Neural cell (in vitro differentiated cells): ENCODE measurements at regions not wholly inside any gene's neighbourhood (a gene's known extent, or its start where the extent isn't known, plus 50 kb on each side); places are given as distances from the start of the nearest gene placed in this dataset.

Source experiments
- H2AFZ ChIP-seq: fragments of 200-600, 300-800 bp; sonication (generic), shearing (Covaris generic); 2 replicates; pipeline ENCODE4 v1.6.0; 2014; ENCODE audit warnings: low read depth, mild to moderate bottlenecking, antibody characterized with exemption, low read length, moderate library complexity
- H3F3A ChIP-seq: fragments of 200-600 bp; shearing (Covaris generic); 2 replicates; pipeline ENCODE4 v1.6.1; 2016; ENCODE audit warnings: mild to moderate bottlenecking, moderate library complexity, mixed read lengths, antibody characterized with exemption, low read length; ENCODE audit not compliant: insufficient read depth, poor library complexity, severe bottlenecking
- H3K27ac ChIP-seq: fragments of 200-600, 300-800 bp; sonication (generic), shearing (Covaris generic); 2 replicates; pipeline ENCODE4 v1.5.1; 2014; ENCODE audit warnings: mild to moderate bottlenecking, low read length, moderate library complexity
- H3K27me3 ChIP-seq: fragments of 300-800, 200-600 bp; sonication (generic), shearing (Covaris generic); 2 replicates; pipeline ENCODE4 v1.6.0; 2014; ENCODE audit warnings: mild to moderate bottlenecking, low read depth, low read length, moderate library complexity; ENCODE audit not compliant: insufficient read depth
- H3K36me3 ChIP-seq: fragments of 300-800, 200-600 bp; sonication (generic), shearing (Covaris generic); 2 replicates; pipeline ENCODE4 v1.5.1; 2014; ENCODE audit warnings: mild to moderate bottlenecking, antibody characterized with exemption, low read length, moderate library complexity; ENCODE audit not compliant: insufficient read depth
- H3K4me2 ChIP-seq: fragments of 300-800, 200-600 bp; sonication (generic), shearing (Covaris generic); 2 replicates; pipeline ENCODE4 v1.6.0; 2014; ENCODE audit warnings: mild to moderate bottlenecking, low read length
- H3K4me3 ChIP-seq: fragments of 300-800, 200-600 bp; sonication (generic), shearing (Covaris generic); 2 replicates; pipeline ENCODE4 v1.5.1; 2014; ENCODE audit warnings: mild to moderate bottlenecking, low read length, moderate library complexity
- H3K79me2 ChIP-seq: fragments of 200-600 bp; shearing (Covaris generic); replicated peaks from 2 replicates; pipeline ENCODE4 v1.6.0; 2014; ENCODE audit warnings: mild to moderate bottlenecking, low read length, moderate library complexity; ENCODE audit not compliant: insufficient read depth
- H3K9ac ChIP-seq: fragments of 300-800, 200-600 bp; sonication (generic), shearing (Covaris generic); 2 replicates; pipeline ENCODE4 v1.6.1; 2016; ENCODE audit warnings: mild to moderate bottlenecking, low read length, mixed read lengths
- H3K9me2 ChIP-seq: fragments of 200-600 bp; shearing (Covaris generic); 2 replicates; pipeline ENCODE4 v1.6.1; 2016; ENCODE audit warnings: mild to moderate bottlenecking, low read length, mixed read lengths; ENCODE audit not compliant: insufficient read depth
- H3K9me3 ChIP-seq: fragments of 200-600, 300-800 bp; sonication (generic), shearing (Covaris generic); 2 replicates; pipeline ENCODE4 v1.6.1; 2016; ENCODE audit warnings: mild to moderate bottlenecking, mixed run types, low read length, moderate library complexity, mixed read lengths
- H4K20me1 ChIP-seq: fragments of 200-600 bp; shearing (Covaris generic); 2 replicates; pipeline ENCODE4 v1.6.1; 2016; ENCODE audit warnings: mild to moderate bottlenecking, mixed run types; ENCODE audit not compliant: insufficient read depth
- EP300 ChIP-seq: fragments of 450-650 bp; conservative IDR thresholded peaks from 2 replicates; pipeline ENCODE4 v1.6.1; 2014; ENCODE audit warnings: antibody characterized with exemption, mild to moderate bottlenecking, moderate library complexity; ENCODE audit not compliant: poor library complexity, severe bottlenecking
- EZH2 ChIP-seq: fragments of 200-600, 300-800 bp; shearing (Covaris generic), sonication (generic); IDR thresholded peaks from 2 replicates; pipeline ENCODE4 v1.6.1; 2014; ENCODE audit warnings: antibody characterized with exemption, low read length, borderline replicate concordance, mild to moderate bottlenecking; ENCODE audit not compliant: insufficient read depth, poor library complexity, severe bottlenecking
- MXI1 ChIP-seq: fragments of 450-650 bp; conservative IDR thresholded peaks from 2 replicates; pipeline ENCODE4 v1.6.1; 2014; ENCODE audit warnings: antibody characterized with exemption, mild to moderate bottlenecking; ENCODE audit not compliant: poor library complexity, severe bottlenecking
- POLR2AphosphoS5 ChIP-seq: IDR thresholded peaks from 2 replicates; pipeline ENCODE4 v1.6.1; 2012
- RAD21 ChIP-seq: fragments of 450-650 bp; conservative IDR thresholded peaks from 2 replicates; pipeline ENCODE4 v1.6.1; 2014; ENCODE audit warnings: antibody characterized with exemption, mild to moderate bottlenecking, moderate library complexity
- SMC3 ChIP-seq: fragments of 450-650 bp; conservative IDR thresholded peaks from 2 replicates; pipeline ENCODE4 v1.6.1; 2014; ENCODE audit warnings: antibody characterized with exemption, mild to moderate bottlenecking, moderate library complexity; ENCODE audit not compliant: poor library complexity
- TAF1 ChIP-seq: IDR thresholded peaks from 2 replicates; pipeline ENCODE4 v1.6.1; 2012; ENCODE audit warnings: low read depth
- TF ChIP-seq, protein P1 (sequence below): IDR thresholded peaks from 2 replicates; pipeline ENCODE4 v1.6.1; 2012; ENCODE audit warnings: borderline replicate concordance
- TF ChIP-seq, protein P2 (sequence below): fragments of 450-650 bp; IDR thresholded peaks from 2 replicates; pipeline ENCODE4 v1.5.1; 2014; ENCODE audit warnings: antibody characterized with exemption, mild to moderate bottlenecking, moderate library complexity; ENCODE audit not compliant: poor library complexity, severe bottlenecking

DNA sequence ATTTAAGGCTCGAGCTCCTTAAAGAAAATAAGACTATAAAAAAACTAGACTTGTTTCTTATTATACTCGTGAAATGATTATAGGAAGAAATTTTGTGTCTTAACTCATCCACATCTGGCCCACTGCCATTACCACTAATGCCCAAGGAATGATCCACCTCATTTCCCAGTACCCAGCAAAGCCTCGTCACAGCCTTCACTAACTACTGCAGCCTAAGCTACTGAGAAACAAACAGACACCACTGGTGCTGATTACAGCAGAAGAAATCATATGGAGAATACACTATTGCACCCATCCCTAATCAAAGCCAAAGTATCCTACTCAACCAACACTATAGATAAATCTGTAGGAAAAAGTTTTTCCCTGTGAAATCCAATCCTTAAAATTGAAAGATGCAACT is 205.3 kb upstream of the NAV3 start:
- Histone ChIP-seq H3K4me3 (no peak overlapping the region), H3K79me2 (no peaks in the 10 kb centered on the region), H3K27me3 (no peaks in the 10 kb centered on the region), H4K20me1 (no peaks in the 10 kb centered on the region), H3K9me2 (no peaks in the 10 kb centered on the region), H3K9ac (no peak overlapping the region), H2AFZ (no peak overlapping the region), H3F3A (peaks cover 6% of the 10 kb centered on the region), H3K27ac (no peak overlapping the region), H3K4me2 (no peak overlapping the region), H3K36me3 (no peaks in the 10 kb centered on the region), H3K9me3 (no peaks in the 10 kb centered on the region)
- TF ChIP-seq MXI1 (no peak), EP300 (no peak), SMC3 (no peak), RAD21 (no peak), TAF1 (no peak), POLR2AphosphoS5 (no peak), EZH2 (no peak)
- TF ChIP-seq, protein P1, sequence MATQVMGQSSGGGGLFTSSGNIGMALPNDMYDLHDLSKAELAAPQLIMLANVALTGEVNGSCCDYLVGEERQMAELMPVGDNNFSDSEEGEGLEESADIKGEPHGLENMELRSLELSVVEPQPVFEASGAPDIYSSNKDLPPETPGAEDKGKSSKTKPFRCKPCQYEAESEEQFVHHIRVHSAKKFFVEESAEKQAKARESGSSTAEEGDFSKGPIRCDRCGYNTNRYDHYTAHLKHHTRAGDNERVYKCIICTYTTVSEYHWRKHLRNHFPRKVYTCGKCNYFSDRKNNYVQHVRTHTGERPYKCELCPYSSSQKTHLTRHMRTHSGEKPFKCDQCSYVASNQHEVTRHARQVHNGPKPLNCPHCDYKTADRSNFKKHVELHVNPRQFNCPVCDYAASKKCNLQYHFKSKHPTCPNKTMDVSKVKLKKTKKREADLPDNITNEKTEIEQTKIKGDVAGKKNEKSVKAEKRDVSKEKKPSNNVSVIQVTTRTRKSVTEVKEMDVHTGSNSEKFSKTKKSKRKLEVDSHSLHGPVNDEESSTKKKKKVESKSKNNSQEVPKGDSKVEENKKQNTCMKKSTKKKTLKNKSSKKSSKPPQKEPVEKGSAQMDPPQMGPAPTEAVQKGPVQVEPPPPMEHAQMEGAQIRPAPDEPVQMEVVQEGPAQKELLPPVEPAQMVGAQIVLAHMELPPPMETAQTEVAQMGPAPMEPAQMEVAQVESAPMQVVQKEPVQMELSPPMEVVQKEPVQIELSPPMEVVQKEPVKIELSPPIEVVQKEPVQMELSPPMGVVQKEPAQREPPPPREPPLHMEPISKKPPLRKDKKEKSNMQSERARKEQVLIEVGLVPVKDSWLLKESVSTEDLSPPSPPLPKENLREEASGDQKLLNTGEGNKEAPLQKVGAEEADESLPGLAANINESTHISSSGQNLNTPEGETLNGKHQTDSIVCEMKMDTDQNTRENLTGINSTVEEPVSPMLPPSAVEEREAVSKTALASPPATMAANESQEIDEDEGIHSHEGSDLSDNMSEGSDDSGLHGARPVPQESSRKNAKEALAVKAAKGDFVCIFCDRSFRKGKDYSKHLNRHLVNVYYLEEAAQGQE = no peak
- TF ChIP-seq, protein P2, sequence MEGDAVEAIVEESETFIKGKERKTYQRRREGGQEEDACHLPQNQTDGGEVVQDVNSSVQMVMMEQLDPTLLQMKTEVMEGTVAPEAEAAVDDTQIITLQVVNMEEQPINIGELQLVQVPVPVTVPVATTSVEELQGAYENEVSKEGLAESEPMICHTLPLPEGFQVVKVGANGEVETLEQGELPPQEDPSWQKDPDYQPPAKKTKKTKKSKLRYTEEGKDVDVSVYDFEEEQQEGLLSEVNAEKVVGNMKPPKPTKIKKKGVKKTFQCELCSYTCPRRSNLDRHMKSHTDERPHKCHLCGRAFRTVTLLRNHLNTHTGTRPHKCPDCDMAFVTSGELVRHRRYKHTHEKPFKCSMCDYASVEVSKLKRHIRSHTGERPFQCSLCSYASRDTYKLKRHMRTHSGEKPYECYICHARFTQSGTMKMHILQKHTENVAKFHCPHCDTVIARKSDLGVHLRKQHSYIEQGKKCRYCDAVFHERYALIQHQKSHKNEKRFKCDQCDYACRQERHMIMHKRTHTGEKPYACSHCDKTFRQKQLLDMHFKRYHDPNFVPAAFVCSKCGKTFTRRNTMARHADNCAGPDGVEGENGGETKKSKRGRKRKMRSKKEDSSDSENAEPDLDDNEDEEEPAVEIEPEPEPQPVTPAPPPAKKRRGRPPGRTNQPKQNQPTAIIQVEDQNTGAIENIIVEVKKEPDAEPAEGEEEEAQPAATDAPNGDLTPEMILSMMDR = no peak

DNA sequence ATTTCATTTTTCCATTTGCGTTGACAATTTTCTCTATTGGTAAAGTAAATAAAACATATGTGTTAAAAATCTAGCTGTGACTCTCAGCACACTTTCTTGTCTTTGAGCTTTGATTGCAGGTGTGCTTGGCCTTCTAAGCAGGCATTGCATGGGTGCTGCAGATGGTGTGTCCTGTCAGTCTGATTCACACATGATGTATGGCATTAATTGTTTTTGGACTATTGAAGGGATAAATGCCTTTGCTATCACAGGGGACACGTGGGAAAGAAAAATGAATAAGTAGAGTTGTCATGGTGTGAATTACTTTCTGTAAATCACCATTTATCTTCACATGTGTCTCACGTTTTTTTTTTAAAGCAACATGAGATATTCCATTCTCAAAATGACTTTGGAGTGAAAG is 211.3 kb upstream of the NAV3 start:
- Histone ChIP-seq H3K36me3 (no peaks in the 10 kb centered on the region), H2AFZ (no peak overlapping the region), H3K9me2 (no peaks in the 10 kb centered on the region), H3K27ac (peak overlapping the region; percentile 54), H3K27me3 (no peaks in the 10 kb centered on the region), H3K79me2 (no peaks in the 10 kb centered on the region), H4K20me1 (no peaks in the 10 kb centered on the region), H3K9me3 (no peaks in the 10 kb centered on the region), H3K4me2 (no peak overlapping the region), H3K4me3 (peak overlapping the region; percentile 33), H3F3A (peaks cover 1% of the 10 kb centered on the region), H3K9ac (peak overlapping the region; percentile 14)
- TF ChIP-seq, protein P2 = no peak
- TF ChIP-seq MXI1 (no peak), SMC3 (no peak), EP300 (peak; percentile 75), POLR2AphosphoS5 (peak; percentile 29)
- TF ChIP-seq, protein P1 = no peak
